Liver (tissue), 8 donors: ENCODE measurements at regions not wholly inside any gene's neighbourhood (a gene's known extent, or its start where the extent isn't known, plus 50 kb on each side); places are given as distances from the start of the nearest gene placed in this dataset.

Experiments
- DNase-seq: peaks from one replicate; pipeline ENCODE4 v3.0.0-alpha.2; 2017; ENCODE audit warnings: low spot score
- H3K27ac ChIP-seq, 2 donors: one replicate each; pipeline ENCODE4 v1.7.0; 2013; ENCODE audit warnings: inconsistent platforms in 2 of 2, low read length in 2 of 2, control low read depth in 1 of 2, low read depth in 1 of 2, mild to moderate bottlenecking in 1 of 2
- H3K27me3 ChIP-seq, 4 donors: one replicate each; pipeline versions ENCODE4 v1.6.1 to v1.7.0; 2013; ENCODE audit warnings: low read length in 3 of 4, inconsistent platforms in 1 of 4, mild to moderate bottlenecking in 1 of 4, moderate library complexity in 1 of 4; ENCODE audit not compliant: control insufficient read depth in 4 of 4, insufficient read depth in 4 of 4
- H3K36me3 ChIP-seq, 4 donors: one replicate each; pipeline versions ENCODE4 v1.6.1 to v1.7.0; 2013; ENCODE audit warnings: low read length in 3 of 4, mild to moderate bottlenecking in 3 of 4, low read depth in 1 of 4, moderate library complexity in 1 of 4; ENCODE audit not compliant: control insufficient read depth in 4 of 4, insufficient read depth in 3 of 4
- H3K4me1 ChIP-seq, 4 donors: one replicate each; pipeline versions ENCODE4 v1.6.1 to v1.7.0; 2013; ENCODE audit warnings: low read length in 3 of 4, mild to moderate bottlenecking in 3 of 4, moderate library complexity in 1 of 4; ENCODE audit not compliant: control insufficient read depth in 4 of 4, insufficient read depth in 4 of 4
- H3K4me3 ChIP-seq, 3 donors: one replicate each; pipeline versions ENCODE4 v1.6.1 to v1.7.0; 2013; ENCODE audit warnings: low read length in 3 of 3, control low read depth in 1 of 3, low read depth in 1 of 3, mild to moderate bottlenecking in 1 of 3
- H3K9ac ChIP-seq, 2 donors: one replicate each; pipeline ENCODE4 v1.7.0; 2013; ENCODE audit warnings: low read length in 2 of 2, mild to moderate bottlenecking in 2 of 2, moderate library complexity in 2 of 2, control low read depth in 1 of 2, low read depth in 1 of 2
- H3K9me3 ChIP-seq, 4 donors: one replicate each; pipeline versions ENCODE4 v1.6.1 to v1.7.0; 2013; ENCODE audit warnings: low read length in 3 of 4; ENCODE audit not compliant: control insufficient read depth in 4 of 4
- ATF3 ChIP-seq: IDR thresholded peaks from 2 replicates; pipeline ENCODE4 v1.6.1; 2016; ENCODE audit warnings: antibody characterized with exemption
- CTCF ChIP-seq: fragments of 150-350 bp; IDR thresholded peaks from 2 replicates; pipeline ENCODE4 v1.5.1; 2017; ENCODE audit warnings: improper control_type of control experiment, low read depth, low read length; ENCODE audit not compliant: missing input control
- EGR1 ChIP-seq, 2 donors: IDR thresholded peaks; 2 replicates each; pipeline ENCODE4 v1.6.1; 2016 to 2018; ENCODE audit warnings: antibody characterized with exemption in 2 of 2, low read depth in 2 of 2
- FOXA1 ChIP-seq: IDR thresholded peaks from 2 replicates; pipeline ENCODE4 v1.6.1; 2016; ENCODE audit warnings: antibody characterized with exemption
- FOXA2 ChIP-seq: IDR thresholded peaks from 2 replicates; pipeline ENCODE4 v1.6.1; 2016; ENCODE audit warnings: antibody characterized with exemption
- GABPA ChIP-seq, 2 donors: IDR thresholded peaks in 1 of 2; conservative IDR thresholded peaks in 1 of 2; 2 replicates each; pipeline ENCODE4 v1.6.1; 2016; ENCODE audit warnings: antibody characterized with exemption in 2 of 2, mild to moderate bottlenecking in 1 of 2, moderate library complexity in 1 of 2
- HNF4A ChIP-seq, 2 donors: conservative IDR thresholded peaks; 2 replicates each; pipeline ENCODE4 v1.6.1; 2016; ENCODE audit warnings: antibody characterized with exemption in 2 of 2, mild to moderate bottlenecking in 2 of 2
- HNF4G ChIP-seq: IDR thresholded peaks from 2 replicates; pipeline ENCODE4 v1.6.1; 2016; ENCODE audit warnings: antibody characterized with exemption
- JUND ChIP-seq, 2 donors: IDR thresholded peaks; 2 replicates each; pipeline ENCODE4 v1.6.1; 2016; ENCODE audit warnings: antibody characterized with exemption in 2 of 2
- MAX ChIP-seq: IDR thresholded peaks from 2 replicates; pipeline ENCODE4 v1.6.1; 2016; ENCODE audit warnings: antibody characterized with exemption
- RAD21 ChIP-seq, 2 donors: IDR thresholded peaks; 2 replicates each; pipeline ENCODE4 v1.6.1; 2016; ENCODE audit warnings: antibody characterized with exemption in 2 of 2, mild to moderate bottlenecking in 2 of 2
- REST ChIP-seq: IDR thresholded peaks from 2 replicates; pipeline ENCODE4 v1.6.1; 2016; ENCODE audit warnings: antibody characterized with exemption, mild to moderate bottlenecking
- RXRA ChIP-seq, 2 donors: IDR thresholded peaks; 2 replicates each; pipeline ENCODE4 v1.6.1; 2017 to 2018; ENCODE audit warnings: antibody characterized with exemption in 2 of 2, mild to moderate bottlenecking in 1 of 2
- TAF1 ChIP-seq: conservative IDR thresholded peaks from 2 replicates; pipeline ENCODE4 v1.6.1; 2016; ENCODE audit warnings: antibody characterized with exemption, mild to moderate bottlenecking
- ZBTB33 ChIP-seq: IDR thresholded peaks from 2 replicates; pipeline ENCODE4 v1.6.1; 2016; ENCODE audit warnings: antibody characterized with exemption
- WGBS: extraction: QIAGEN DNeasy Blood & Tissue Kit; methylation state at CpG from one replicate; pipeline ENCODE4 v1.1.7; 2013; 5-methylcytosine and 5-hydroxymethylcytosine counted together
- donor health status: healthy.
- donor health status: healthy.
- donor health status: healthy.
- donor health status: healthy.
- donor health status: healthy.

- H3K9ac ChIP-seq, result no peak overlapping the region
- no peaks in the 10 kb centered on the region for H3K27me3 ChIP-seq
- WGBS, result 63% methylated on average over 4 of the region's 4 CpGs
- TF ChIP-seq RXRA (IDR thresholded peaks at IDR 0.05) (peak in 1 of 2 donors; percentile 24), ATF3 (no peak), HNF4A (conservative IDR thresholded peaks at IDR 0.05) (peak; percentile 52 to 68), GABPA (IDR thresholded peaks at IDR 0.05 in 1 of 2, conservative IDR thresholded peaks at IDR 0.05 in 1 of 2) (no peak), EGR1 (IDR thresholded peaks at IDR 0.05; ENCODE audit: low read depth in 2 of 2) (no peak), FOXA2 (no peak), ZBTB33 (no peak), CTCF (no peak), FOXA1 (no peak)
- no peaks in the 10 kb centered on the region for H3K9me3 ChIP-seq
- no peaks in the 10 kb centered on the region for H3K36me3 ChIP-seq
- DNase-seq, result no peak
- no peak overlapping the region for H3K4me3 ChIP-seq
- no peak overlapping the region for H3K27ac ChIP-seq
- peaks cover 2 to 16% (median 10%) of the 10 kb centered on the region in 4 donors for H3K4me1 ChIP-seq
Measured at GRCh38 chr6:43852350-43852864, 82.4 kb downstream of the VEGFA start.

- H3K4me1 ChIP-seq, result peaks cover 2 to 14% (median 9%) of the 10 kb centered on the region in 4 donors
- H3K36me3 ChIP-seq, result no peaks in the 10 kb centered on the region
- H3K9me3 ChIP-seq, result no peaks in the 10 kb centered on the region
- H3K4me3 ChIP-seq, result no peak overlapping the region
- 85% methylated on average over 10 of the region's 10 CpGs for WGBS
- no peaks in the 10 kb centered on the region for H3K27me3 ChIP-seq
- TF ChIP-seq HNF4A (conservative IDR thresholded peaks at IDR 0.05) (no peak), TAF1 (no peak), GABPA (IDR thresholded peaks at IDR 0.05 in 1 of 2, conservative IDR thresholded peaks at IDR 0.05 in 1 of 2) (no peak), CTCF (no peak), RXRA (IDR thresholded peaks at IDR 0.05) (no peak), REST (no peak), FOXA1 (no peak), MAX (no peak), HNF4G (no peak), RAD21 (IDR thresholded peaks at IDR 0.05) (no peak), JUND (IDR thresholded peaks at IDR 0.05) (no peak), FOXA2 (no peak)
- no peak overlapping the region for H3K27ac ChIP-seq
- no peak overlapping the region for H3K9ac ChIP-seq
- no peak for DNase-seq
Measured at GRCh38 chr6:43851204-43851865, 81.3 kb downstream of the VEGFA start.
